HCT116 (cell line): ENCODE measurements at regions not wholly inside any gene's neighbourhood (a gene's known extent, or its start where the extent isn't known, plus 50 kb on each side); places are given as distances from the start of the nearest gene placed in this dataset.

ENCODE experiments used
- ATAC-seq: fragments of 200-7000 bp; cut with Tn5 transposase; 2 replicates; pipeline ENCODE4 v1.9.1; 2020; ENCODE audit warnings: mild to moderate bottlenecking, moderate library complexity
- BruUV-seq: library from RNA; stranded (reverse); fragments of 400-500 nt; replicated peaks from 2 replicates; lab custom pipeline; 2021; lab: Mats Ljungman, UMichigan
- CTCF ChIA-PET: fragments of 300-600 bp; sonication (Branson Sonifier 250); formaldehyde crosslinking; loops from one replicate; lab custom pipeline; 2021; ENCODE audit warnings: antibody characterized with exemption; lab: Charles Lee
- POLR2A ChIA-PET: fragments of 300-600, 350-600 bp; sonication (Branson Sonifier 250); formaldehyde crosslinking; loops from one replicate; lab custom pipeline; 2021; ENCODE audit warnings: antibody characterized with exemption; lab: Charles Lee
- RAD21 ChIA-PET, 2 experiments: fragments of 300-600 bp; sonication (Branson Sonifier 250); formaldehyde crosslinking; loops; one replicate each; lab custom pipeline; 2023; ENCODE audit warnings: low total read pairs in 2 of 2; ENCODE audit not compliant: uncharacterized antibody in 2 of 2, unreplicated experiment in 2 of 2, low non-redundant PET in 1 of 2; lab: Charles Lee
- DNase-seq: peaks from one replicate; pipeline ENCODE4 v3.0.0-alpha.2; 2010; ENCODE audit warnings: low read depth, low spot score
- H2AFZ ChIP-seq: fragments of 200-600 bp; shearing (Covaris generic), sonication (generic); 2 replicates; pipeline ENCODE4 v1.6.1; 2017; ENCODE audit warnings: low read depth, mixed run types, mixed read lengths, antibody characterized with exemption, low read length; ENCODE audit not compliant: poor library complexity, severe bottlenecking
- H3K27ac ChIP-seq: 2 replicates; pipeline ENCODE4 v1.5.1; 2012; ENCODE audit warnings: low read depth, low read length
- H3K27me3 ChIP-seq: fragments of 200-600 bp; sonication (generic); 2 replicates; pipeline ENCODE4 v1.6.1; 2016; ENCODE audit warnings: mixed run types, low read length, mixed read lengths; ENCODE audit not compliant: insufficient read depth
- H3K36me3 ChIP-seq, 2 experiments: fragments of 200-500 bp in 1 of 2; fragments of 200-600 bp in 1 of 2; sonication (Bioruptor generic) in 1 of 2; sonication (generic) in 1 of 2; 2 replicates each; pipeline versions ENCODE4 v1.5.1 to v1.6.1; 2014 to 2016; ENCODE audit warnings: low read length in 2 of 2, inconsistent platforms in 1 of 2, mixed read lengths in 1 of 2, mixed run types in 1 of 2; ENCODE audit not compliant: insufficient read depth in 2 of 2, control insufficient read depth in 1 of 2
- H3K4me1 ChIP-seq, 2 experiments: fragments of 200-600 bp in 1 of 2; sonication (generic) in 1 of 2; 2 replicates each; pipeline versions ENCODE4 v1.5.1 to v1.6.1; 2012 to 2017; ENCODE audit warnings: low read length in 2 of 2, inconsistent platforms in 1 of 2, mild to moderate bottlenecking in 1 of 2, mixed read lengths in 1 of 2, mixed run types in 1 of 2, moderate library complexity in 1 of 2; ENCODE audit not compliant: insufficient read depth in 2 of 2, control insufficient read depth in 1 of 2
- H3K4me2 ChIP-seq: fragments of 200-600 bp; sonication (generic); 2 replicates; pipeline ENCODE4 v1.6.1; 2017; ENCODE audit warnings: mixed run types, low read length, mixed read lengths
- H3K4me3 ChIP-seq, 2 experiments: fragments of 200-600 bp in 1 of 2; sonication (generic) in 1 of 2; replicated peaks in 1 of 2; 2 replicates each; pipeline ENCODE4 v1.5.1; 2011 to 2016; ENCODE audit warnings: low read length in 2 of 2, control low read depth in 1 of 2, low read depth in 1 of 2, mild to moderate bottlenecking in 1 of 2, mixed read lengths in 1 of 2, mixed run types in 1 of 2
- H3K79me2 ChIP-seq: fragments of 200-600 bp; sonication (generic); 2 replicates; pipeline ENCODE4 v1.6.1; 2017; ENCODE audit warnings: mild to moderate bottlenecking, mixed run types, low read length, moderate library complexity, mixed read lengths; ENCODE audit not compliant: insufficient read depth
- H3K9ac ChIP-seq: fragments of 200-600 bp; sonication (generic); 2 replicates; pipeline ENCODE4 v1.6.1; 2016; ENCODE audit warnings: low read length, mixed read lengths
- H3K9me2 ChIP-seq: fragments of 200-600 bp; sonication (generic), shearing (Covaris generic); 2 replicates; pipeline ENCODE4 v1.6.1; 2017; ENCODE audit warnings: mixed run types, mild to moderate bottlenecking, moderate library complexity; ENCODE audit not compliant: insufficient read depth
- H3K9me3 ChIP-seq, 2 experiments: fragments of 200-500 bp in 1 of 2; fragments of 200-600 bp in 1 of 2; sonication (Bioruptor generic) in 1 of 2; sonication (generic) in 1 of 2; 2 replicates each; pipeline ENCODE4 v1.6.1; 2014 to 2017; ENCODE audit warnings: low read length in 2 of 2, mixed read lengths in 2 of 2, inconsistent platforms in 1 of 2, low read depth in 1 of 2, mild to moderate bottlenecking in 1 of 2, mixed run types in 1 of 2, moderate library complexity in 1 of 2; ENCODE audit not compliant: control insufficient read depth in 1 of 2, insufficient read depth in 1 of 2
- H4K20me1 ChIP-seq: fragments of 200-600 bp; sonication (generic), shearing (Covaris generic); 2 replicates; pipeline ENCODE4 v1.6.1; 2017; ENCODE audit warnings: mixed run types, mild to moderate bottlenecking, moderate library complexity; ENCODE audit not compliant: insufficient read depth
- EGR1 ChIP-seq: IDR thresholded peaks from 2 replicates; pipeline ENCODE4 v1.6.1; 2012; ENCODE audit warnings: low read depth
- ELF1 ChIP-seq: IDR thresholded peaks from 2 replicates; pipeline ENCODE4 v1.6.1; 2012; ENCODE audit warnings: low read depth, borderline replicate concordance
- EZH2phosphoT487 ChIP-seq: fragments of 200-600 bp; IDR thresholded peaks from 2 replicates; pipeline ENCODE4 v1.6.1; 2018; ENCODE audit warnings: antibody characterized with exemption, borderline replicate concordance
- TCF7L2 ChIP-seq: IDR thresholded peaks from 2 replicates; pipeline ENCODE4 v1.7.0; 2011; ENCODE audit warnings: borderline replicate concordance, inconsistent platforms; ENCODE audit not compliant: insufficient read depth, insufficient read length; ENCODE audit errors: extremely low read depth
- ZNF274 ChIP-seq: fragments of 200-500 bp; sonication (Bioruptor generic); IDR thresholded peaks from 2 replicates; pipeline ENCODE4 v1.6.1; 2014; ENCODE audit warnings: mild to moderate bottlenecking, low read depth, low read length, inconsistent platforms
- intact Hi-C: fragments of 100-400 bp; cut with micrococcal nuclease; formaldehyde crosslinking; loops from 2 replicates; pipeline ENCODE4 v1.10.0; 2022
- TF ChIP-seq, protein P1 (sequence below): IDR thresholded peaks from 2 replicates; pipeline ENCODE4 v1.6.1; 2012
- TF ChIP-seq, protein P2 (sequence below): IDR thresholded peaks from 2 replicates; pipeline ENCODE4 v1.6.1; 2012
- TF ChIP-seq, protein P3 (sequence below), 3 experiments: fragments of 200-600 bp in 1 of 3; sonication (generic) in 1 of 3; IDR thresholded peaks in 2 of 3; conservative IDR thresholded peaks in 1 of 3; 2 replicates each; pipeline ENCODE4 v1.5.1; 2012 to 2017; ENCODE audit warnings: low read depth in 2 of 3, low read length in 2 of 3, antibody characterized with exemption in 1 of 3, borderline replicate concordance in 1 of 3, control low read depth in 1 of 3, mild to moderate bottlenecking in 1 of 3, mixed read lengths in 1 of 3, mixed run types in 1 of 3, moderate library complexity in 1 of 3; ENCODE audit not compliant: insufficient read depth in 1 of 3
- TF ChIP-seq, protein P4 (sequence below): IDR thresholded peaks from 2 replicates; pipeline ENCODE4 v1.6.1; 2011; ENCODE audit warnings: mild to moderate bottlenecking, low read length, moderate library complexity; ENCODE audit not compliant: insufficient replicate concordance; ENCODE audit errors: extremely low read depth

DNA sequence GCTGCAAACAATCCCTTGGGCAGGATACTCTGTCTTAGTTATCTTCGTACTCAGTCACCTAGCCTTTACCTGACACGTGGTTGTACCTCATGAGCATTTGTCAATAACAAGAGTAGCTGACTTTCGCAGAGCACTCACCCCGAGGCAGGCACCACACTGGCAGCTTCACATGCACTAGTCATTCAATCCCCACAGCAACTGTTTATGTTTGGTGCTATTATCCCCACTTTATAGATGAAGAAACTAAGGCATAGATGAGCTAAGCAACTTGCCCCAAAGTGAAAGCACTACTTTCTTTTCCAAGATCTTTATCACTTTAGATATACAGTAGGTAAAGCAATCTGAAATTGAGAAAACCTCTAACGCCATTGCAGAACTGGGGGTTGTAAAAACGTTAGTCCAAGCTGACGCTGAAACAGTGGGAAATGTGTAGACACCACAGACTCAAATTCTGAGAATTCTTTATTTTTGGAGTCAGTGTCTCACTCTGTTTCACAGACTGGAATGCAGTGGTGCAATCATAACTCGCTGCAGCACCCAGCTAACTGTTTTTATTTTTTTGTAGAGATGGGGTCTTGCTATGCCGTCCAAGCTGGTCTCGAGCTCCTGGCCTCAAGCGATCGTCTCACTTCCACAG, 446.0 kb downstream of the FOXO1 start:
- RAD21 ChIA-PET = no interaction called here
- POLR2A ChIA-PET = no interaction called here

More for the DNA sequence above, 446.0 kb downstream of the FOXO1 start:
- intact Hi-C loops = no loop called here
- H3K4me1 ChIP-seq = no peaks in the 10 kb centered on the region
- H3K4me2 ChIP-seq = no peak overlapping the region
- ATAC-seq (no peak), DNase-seq (no peak)
- H3K36me3 ChIP-seq = no peaks in the 10 kb centered on the region
- H3K27ac ChIP-seq = no peak overlapping the region
- TF ChIP-seq, protein P1, sequence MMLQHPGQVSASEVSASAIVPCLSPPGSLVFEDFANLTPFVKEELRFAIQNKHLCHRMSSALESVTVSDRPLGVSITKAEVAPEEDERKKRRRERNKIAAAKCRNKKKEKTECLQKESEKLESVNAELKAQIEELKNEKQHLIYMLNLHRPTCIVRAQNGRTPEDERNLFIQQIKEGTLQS = no peak
- TF ChIP-seq ZNF274 (no peak), TCF7L2 (no peak), EGR1 (no peak), ELF1 (no peak), EZH2phosphoT487 (no peak)
- TF ChIP-seq, protein P2, sequence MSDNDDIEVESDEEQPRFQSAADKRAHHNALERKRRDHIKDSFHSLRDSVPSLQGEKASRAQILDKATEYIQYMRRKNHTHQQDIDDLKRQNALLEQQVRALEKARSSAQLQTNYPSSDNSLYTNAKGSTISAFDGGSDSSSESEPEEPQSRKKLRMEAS = no peak
- TF ChIP-seq, protein P3, sequence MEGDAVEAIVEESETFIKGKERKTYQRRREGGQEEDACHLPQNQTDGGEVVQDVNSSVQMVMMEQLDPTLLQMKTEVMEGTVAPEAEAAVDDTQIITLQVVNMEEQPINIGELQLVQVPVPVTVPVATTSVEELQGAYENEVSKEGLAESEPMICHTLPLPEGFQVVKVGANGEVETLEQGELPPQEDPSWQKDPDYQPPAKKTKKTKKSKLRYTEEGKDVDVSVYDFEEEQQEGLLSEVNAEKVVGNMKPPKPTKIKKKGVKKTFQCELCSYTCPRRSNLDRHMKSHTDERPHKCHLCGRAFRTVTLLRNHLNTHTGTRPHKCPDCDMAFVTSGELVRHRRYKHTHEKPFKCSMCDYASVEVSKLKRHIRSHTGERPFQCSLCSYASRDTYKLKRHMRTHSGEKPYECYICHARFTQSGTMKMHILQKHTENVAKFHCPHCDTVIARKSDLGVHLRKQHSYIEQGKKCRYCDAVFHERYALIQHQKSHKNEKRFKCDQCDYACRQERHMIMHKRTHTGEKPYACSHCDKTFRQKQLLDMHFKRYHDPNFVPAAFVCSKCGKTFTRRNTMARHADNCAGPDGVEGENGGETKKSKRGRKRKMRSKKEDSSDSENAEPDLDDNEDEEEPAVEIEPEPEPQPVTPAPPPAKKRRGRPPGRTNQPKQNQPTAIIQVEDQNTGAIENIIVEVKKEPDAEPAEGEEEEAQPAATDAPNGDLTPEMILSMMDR (IDR thresholded peaks at IDR 0.05 in 2 of 3, conservative IDR thresholded peaks at IDR 0.05 in 1 of 3; ENCODE audit: borderline replicate concordance in 1 of 3, insufficient read depth in 1 of 3, low read depth in 2 of 3, low read length in 2 of 3) = no peak
- TF ChIP-seq, protein P4, sequence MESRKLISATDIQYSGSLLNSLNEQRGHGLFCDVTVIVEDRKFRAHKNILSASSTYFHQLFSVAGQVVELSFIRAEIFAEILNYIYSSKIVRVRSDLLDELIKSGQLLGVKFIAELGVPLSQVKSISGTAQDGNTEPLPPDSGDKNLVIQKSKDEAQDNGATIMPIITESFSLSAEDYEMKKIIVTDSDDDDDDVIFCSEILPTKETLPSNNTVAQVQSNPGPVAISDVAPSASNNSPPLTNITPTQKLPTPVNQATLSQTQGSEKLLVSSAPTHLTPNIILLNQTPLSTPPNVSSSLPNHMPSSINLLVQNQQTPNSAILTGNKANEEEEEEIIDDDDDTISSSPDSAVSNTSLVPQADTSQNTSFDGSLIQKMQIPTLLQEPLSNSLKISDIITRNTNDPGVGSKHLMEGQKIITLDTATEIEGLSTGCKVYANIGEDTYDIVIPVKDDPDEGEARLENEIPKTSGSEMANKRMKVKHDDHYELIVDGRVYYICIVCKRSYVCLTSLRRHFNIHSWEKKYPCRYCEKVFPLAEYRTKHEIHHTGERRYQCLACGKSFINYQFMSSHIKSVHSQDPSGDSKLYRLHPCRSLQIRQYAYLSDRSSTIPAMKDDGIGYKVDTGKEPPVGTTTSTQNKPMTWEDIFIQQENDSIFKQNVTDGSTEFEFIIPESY = no peak
- no peak overlapping the region for H3K4me3 ChIP-seq
- no peaks in the 10 kb centered on the region for H4K20me1 ChIP-seq
- no peaks in the 10 kb centered on the region for H3K9me2 ChIP-seq
- no TSS peak for BruUV-seq
- no peaks in the 10 kb centered on the region for H3K79me2 ChIP-seq
- CTCF ChIA-PET = no interaction called here
- H3K9me3 ChIP-seq = no peaks in the 10 kb centered on the region
- no peaks in the 10 kb centered on the region; the same call in 1 of the 2 replicates for H3K27me3 ChIP-seq
- no peak overlapping the region for H3K9ac ChIP-seq
- H2AFZ ChIP-seq = no peak overlapping the region
